ENCODE measurements at regions not wholly inside any gene's neighbourhood (a gene's known extent, or its start where the extent isn't known, plus 50 kb on each side); places are given as distances from the start of the nearest gene placed in this dataset.

GRCh38 chr14:98456231-98456630 lies 815.8 kb downstream of the BCL11B start:
- no peak for DNase-seq

- no peak for DNase-seq
Observed at GRCh38 chr14:98458702-98459101, 813.3 kb downstream of the BCL11B start.

GRCh38 chr14:98462908-98463307 lies 809.1 kb downstream of the BCL11B start:
- DNase-seq = no peak

GRCh38 chr14:98466807-98467206 lies 805.2 kb downstream of the BCL11B start:
- no peak for DNase-seq

GRCh38 chr14:98470663-98471062 lies 801.3 kb downstream of the BCL11B start:
- no peak for DNase-seq

- DNase-seq = no peak
Observed at GRCh38 chr14:98474900-98475299, 797.1 kb downstream of the BCL11B start.

GRCh38 chr14:98477935-98478334 lies 794.1 kb downstream of the BCL11B start:
- no peak for DNase-seq

- DNase-seq = no peak
Observed at GRCh38 chr14:98489115-98489514, 782.9 kb downstream of the BCL11B start.

- no peak for DNase-seq
Observed at GRCh38 chr14:98494582-98494981, 777.4 kb downstream of the BCL11B start.

GRCh38 chr14:98498019-98498885 lies 773.7 kb downstream of the BCL11B start:
- DNase-seq = no peak

GRCh38 chr14:98501335-98501734 lies 770.7 kb downstream of the BCL11B start:
- DNase-seq = no peak

GRCh38 chr14:98501836-98502235 lies 770.2 kb downstream of the BCL11B start:
- no peak for DNase-seq

- no peak for DNase-seq
Observed at GRCh38 chr14:98503086-98503815, 768.7 kb downstream of the BCL11B start.

- no peak for DNase-seq
Observed at GRCh38 chr14:98507264-98507663, 764.7 kb downstream of the BCL11B start.

GRCh38 chr14:98510392-98510791 lies 761.6 kb downstream of the BCL11B start:
- DNase-seq = no peak

- DNase-seq = no peak
Observed at GRCh38 chr14:98512501-98513251, 759.3 kb downstream of the BCL11B start.

- no peak for DNase-seq
Observed at GRCh38 chr14:98513558-98513957, 758.4 kb downstream of the BCL11B start.

GRCh38 chr14:98514016-98514415 lies 758.0 kb downstream of the BCL11B start:
- no peak for DNase-seq

GRCh38 chr14:98536256-98536655 lies 735.7 kb downstream of the BCL11B start:
- no peak for DNase-seq

- no peak for DNase-seq
Observed at GRCh38 chr14:98542316-98542715, 729.7 kb downstream of the BCL11B start.

GRCh38 chr14:98543074-98543473 lies 728.9 kb downstream of the BCL11B start:
- DNase-seq = no peak

GRCh38 chr14:98544174-98544573 lies 727.8 kb downstream of the BCL11B start:
- DNase-seq = no peak

GRCh38 chr14:98545181-98545580 lies 726.8 kb downstream of the BCL11B start:
- DNase-seq = no peak
